GM21447 (cell line): ENCODE measurements at regions not wholly inside any gene's neighbourhood (a gene's known extent, or its start where the extent isn't known, plus 50 kb on each side); places are given as distances from the start of the nearest gene placed in this dataset.
"Not testable (repeated sequence)": the region's sequence is repeated elsewhere in the genome, so short reads cannot be mapped to it uniquely, and the experiment has no call there.

Experiments
- ATAC-seq: cut with Tn5 transposase; IDR thresholded peaks from one replicate; pipeline ENCODE4 v1.9.1; 2021; ENCODE audit not compliant: unreplicated experiment

GRCh38 chr15:69552057-69552815 is 99.6 kb downstream of the RPLP1 start:
- no peak for ATAC-seq

GRCh38 chr15:69553686-69554085 is 101.1 kb downstream of the RPLP1 start:
- ATAC-seq: no peak

DNA sequence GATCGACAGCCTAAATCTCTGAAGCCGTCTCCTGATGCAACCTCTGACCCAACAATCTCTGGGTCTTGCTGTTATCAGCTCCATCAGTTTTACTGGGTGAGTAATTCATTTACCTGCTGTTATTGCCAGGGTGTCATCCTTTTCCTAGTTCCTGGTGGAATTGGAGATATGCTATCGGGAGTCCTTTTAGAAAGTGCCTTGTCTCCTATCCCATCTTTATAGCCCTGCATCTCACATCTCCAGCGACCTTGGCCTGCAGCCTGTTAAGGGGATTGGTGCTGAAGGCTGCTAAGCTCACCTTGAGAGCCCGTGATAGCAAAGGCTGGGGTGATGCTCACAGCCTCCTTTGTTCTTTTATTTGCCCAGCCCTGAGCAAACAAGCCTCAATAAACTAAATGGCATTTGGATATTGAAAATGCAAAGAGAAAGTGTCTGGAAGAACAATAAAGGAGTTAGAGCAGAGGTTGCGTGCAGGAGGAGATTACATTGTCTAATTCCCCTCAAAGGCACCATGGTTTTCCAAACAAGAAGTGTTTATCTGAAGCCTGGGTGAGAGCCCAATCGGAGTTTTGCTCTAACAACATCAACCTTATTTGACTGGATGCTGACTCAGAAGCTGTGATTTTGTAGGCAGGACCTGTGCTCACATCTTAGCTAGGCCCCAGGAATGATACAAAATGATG is 101.8 kb downstream of the RPLP1 start:
- no peak for ATAC-seq

GRCh38 chr15:69555080-69555479 is 102.5 kb downstream of the RPLP1 start:
- ATAC-seq: no peak

- ATAC-seq: no peak
These were observed 103.7 kb downstream of the RPLP1 start for GRCh38 chr15:69556344-69556743.

DNA sequence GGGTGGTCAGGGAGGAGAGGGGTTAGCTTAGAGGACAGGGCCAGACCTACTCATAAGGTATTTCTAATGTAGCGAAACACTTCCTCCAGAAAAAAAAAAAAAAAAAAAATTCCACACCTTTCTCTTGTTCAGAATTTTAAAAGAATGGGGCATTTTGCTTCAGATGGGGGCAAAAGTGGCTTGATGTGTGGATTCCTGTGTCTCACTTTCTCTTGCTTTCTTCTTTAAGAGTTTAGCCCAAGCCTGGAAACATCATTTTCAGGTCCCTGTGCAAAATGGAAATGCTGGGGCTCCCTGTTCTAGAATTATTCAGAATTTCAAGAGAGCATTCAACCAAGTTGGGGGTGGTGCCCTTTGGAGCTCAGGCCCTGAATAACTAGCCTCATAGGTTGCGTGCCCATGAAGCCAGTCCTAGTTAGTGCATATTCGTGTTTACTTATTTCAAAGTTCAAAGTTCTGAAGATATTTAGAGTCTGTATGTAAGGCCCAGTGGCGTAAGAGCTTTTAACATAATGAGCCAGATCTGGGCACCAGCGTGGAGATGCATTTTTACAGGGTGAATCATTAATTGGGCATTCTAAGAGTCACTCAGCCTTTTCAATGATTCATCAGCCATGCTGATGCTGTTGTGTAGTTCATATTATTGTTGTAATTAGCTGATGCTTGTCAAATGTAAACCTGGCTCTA is 104.5 kb downstream of the RPLP1 start:
- ATAC-seq: no peak

DNA sequence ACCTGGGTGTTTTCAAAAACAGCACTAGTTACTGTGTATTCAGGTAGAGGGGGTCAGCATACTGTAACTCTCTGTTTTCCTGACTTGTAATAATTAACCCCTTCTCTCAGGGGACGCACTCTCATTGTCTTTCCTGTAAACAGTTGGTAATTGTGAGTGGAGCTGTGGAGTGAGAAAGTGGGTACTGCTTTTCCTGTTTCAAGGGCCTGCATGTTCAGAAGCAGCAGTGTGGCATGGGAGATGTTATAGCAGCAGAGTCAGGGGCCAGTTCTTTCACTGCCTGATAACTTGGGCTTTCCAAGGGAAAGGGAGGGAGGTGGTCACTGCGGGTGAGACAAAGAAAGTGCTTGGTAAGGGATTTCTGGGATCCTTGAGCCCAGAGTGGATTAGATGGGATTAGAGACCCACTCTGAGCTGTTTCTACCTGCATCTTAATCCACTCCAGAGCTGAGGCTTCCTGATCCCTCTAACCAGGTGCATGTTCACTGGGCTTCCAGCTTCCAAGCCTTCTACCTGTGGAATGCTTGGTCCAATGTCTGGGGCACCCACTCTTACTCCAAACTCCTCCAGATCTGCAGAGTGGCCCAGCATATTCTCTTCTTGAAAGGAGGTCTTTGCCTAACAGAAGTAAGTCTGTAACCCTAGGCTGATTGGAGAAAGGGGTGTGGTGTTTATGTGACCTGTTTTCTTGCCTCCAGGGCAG is 105.2 kb downstream of the RPLP1 start:
- ATAC-seq: no peak

GRCh38 chr15:69559440-69560190 is 107.0 kb downstream of the RPLP1 start:
- no peak for ATAC-seq

DNA sequence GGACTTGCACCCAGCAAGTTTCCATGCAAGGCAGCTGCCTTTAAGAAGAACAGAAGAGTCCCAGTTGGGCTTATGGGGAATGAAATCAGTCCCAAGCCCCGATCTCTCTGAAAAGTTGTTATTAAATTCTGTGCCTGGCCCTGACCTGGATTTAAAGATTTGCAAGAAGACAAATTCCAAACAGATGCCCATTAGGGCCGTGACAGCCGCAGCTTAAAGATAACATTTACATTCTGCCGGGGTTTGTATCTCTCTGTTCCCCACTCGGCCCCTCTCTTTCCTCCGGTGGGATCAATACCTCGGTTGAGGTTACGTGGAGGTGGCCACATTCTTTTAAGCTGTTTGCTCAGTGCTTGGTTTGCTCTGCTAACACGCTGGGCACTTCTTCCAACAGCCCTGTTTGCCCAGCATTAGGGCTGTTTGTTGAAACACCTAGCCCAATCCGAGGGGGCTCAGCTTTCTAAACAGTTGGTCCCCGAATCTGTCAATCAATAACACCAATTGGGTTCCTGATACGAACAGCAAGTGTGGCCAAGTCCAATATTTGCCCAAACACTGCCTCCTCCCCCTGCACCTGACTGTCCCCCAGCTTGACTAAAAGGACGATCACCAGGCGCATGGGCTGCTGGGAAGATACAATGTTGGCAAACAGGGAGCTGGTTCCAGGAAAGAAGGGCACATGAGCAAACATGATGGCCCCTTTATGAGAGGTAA is 108.6 kb downstream of the RPLP1 start:
- ATAC-seq: no peak

GRCh38 chr15:69562116-69562515 is 109.5 kb downstream of the RPLP1 start:
- no peak for ATAC-seq

DNA sequence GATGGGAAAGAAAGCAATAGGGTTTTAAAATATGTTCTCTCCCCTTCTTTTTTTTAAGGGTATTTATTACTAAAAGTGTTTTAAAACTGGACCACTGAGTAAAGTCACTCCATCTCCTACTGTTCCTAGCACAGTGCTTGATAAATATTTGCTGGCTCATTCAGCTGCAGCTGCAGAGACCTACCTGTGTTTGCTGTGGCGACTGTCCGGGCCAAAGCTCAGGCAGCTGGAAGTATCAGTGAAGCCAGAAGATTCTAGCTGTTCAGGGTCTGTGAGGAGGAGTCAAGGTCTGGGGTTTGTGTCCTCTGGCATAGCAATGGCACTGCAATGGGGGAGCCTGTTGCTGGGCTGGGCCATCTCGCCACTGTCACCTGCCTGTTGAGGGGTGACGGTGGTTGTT is 109.9 kb downstream of the RPLP1 start:
- no peak for ATAC-seq

GRCh38 chr15:69565066-69565655 is 112.5 kb downstream of the RPLP1 start:
- ATAC-seq: no peak

GRCh38 chr15:69567238-69567760 is 114.7 kb downstream of the RPLP1 start:
- not testable (repeated sequence) for ATAC-seq

DNA sequence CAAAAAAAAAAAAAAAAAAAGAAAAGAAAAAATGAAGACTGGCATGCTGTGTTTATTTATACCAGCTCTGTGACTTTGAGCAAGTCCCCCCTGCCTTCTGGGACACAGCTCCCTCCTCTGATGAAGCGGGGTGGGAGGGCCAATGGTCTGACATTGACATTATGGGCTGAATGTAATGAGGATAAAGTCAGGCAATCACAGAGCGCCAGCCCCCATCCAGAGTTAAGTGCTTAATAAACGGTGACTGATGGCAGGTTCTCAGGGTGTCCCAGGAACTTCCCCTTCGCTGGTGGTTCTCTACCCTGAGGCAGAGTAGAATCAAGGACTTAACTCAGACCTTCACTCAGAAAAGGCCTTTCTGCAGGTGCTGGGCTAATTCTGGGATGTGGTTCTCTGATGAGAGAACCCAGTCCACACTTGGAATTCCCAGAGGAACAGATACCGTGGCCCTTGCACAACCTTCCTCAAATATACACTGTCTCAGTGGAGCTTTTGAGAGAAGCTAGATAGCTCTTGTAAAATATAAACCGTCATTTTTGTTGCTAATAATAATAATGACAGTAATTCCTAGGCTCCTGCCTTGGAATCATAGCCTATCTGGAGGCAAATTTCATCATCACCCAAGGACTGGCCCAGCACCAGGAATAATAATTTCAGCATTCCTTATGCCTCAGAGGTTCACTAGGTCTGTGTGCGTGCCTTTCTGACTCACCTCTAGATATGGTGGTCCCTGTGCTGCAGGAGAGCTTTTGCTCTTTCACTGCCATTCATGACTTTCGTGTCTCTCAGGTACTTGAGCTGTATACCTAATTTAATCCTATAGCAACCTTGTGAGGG is 115.8 kb downstream of the RPLP1 start:
- ATAC-seq: no peak

- ATAC-seq: no peak
These were observed 117.8 kb downstream of the RPLP1 start for GRCh38 chr15:69570454-69570853.

DNA sequence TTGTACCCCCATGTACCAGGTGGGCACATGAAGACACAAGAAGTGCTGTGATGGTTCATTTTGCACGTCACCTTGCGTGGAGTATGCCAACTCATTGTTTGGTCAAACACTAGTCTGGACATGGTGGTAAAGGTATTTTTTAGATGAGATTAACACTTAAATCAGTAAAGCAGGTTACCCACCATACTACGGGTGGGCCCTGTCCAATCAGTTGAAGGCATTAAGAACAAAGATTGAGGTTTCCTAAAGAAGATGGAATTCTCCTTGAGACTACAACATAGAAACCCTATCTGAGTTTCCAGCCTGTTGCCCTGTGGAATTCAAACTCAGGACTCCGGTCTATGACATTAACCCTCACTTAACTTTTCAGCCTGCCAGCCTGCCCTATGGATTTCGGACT is 118.4 kb downstream of the RPLP1 start:
- ATAC-seq: no peak

DNA sequence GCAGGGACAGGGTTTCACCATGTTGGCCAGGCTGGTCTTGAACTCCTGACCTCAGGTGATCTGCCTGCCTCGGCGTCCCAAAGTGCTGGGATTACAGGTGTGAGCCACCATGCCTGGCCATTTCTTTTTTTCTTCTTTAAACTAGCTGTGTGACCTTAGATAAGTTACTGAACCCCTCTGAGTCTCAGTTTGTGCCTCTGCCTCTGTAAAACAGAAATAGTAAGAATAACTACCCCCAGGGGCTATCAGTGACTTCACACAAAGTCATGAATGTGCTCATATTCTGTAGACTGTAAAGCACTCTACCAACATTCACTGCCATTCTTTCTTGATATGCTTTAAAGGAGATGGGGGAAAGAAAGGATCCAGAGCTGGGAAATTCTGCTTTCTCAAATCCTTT is 120.7 kb downstream of the RPLP1 start:
- ATAC-seq: not testable (repeated sequence)

- ATAC-seq: no peak
These were observed 121.3 kb downstream of the RPLP1 start for GRCh38 chr15:69573815-69574475.
